Keratinocyte (primary cell): ENCODE measurements at regions not wholly inside any gene's neighbourhood (a gene's known extent, or its start where the extent isn't known, plus 50 kb on each side); places are given as distances from the start of the nearest gene placed in this dataset.

Source experiments
- DNase-seq: peaks from one replicate; pipeline ENCODE4 v3.0.0-alpha.2; 2011; ENCODE audit warnings: low read depth, missing footprints, low spot score
- FAIRE-seq: peaks from 2 replicates; lab custom pipeline; 2011; peaks lifted over from hg19 to GRCh38; lab: Jason Lieb, UNC
- H2AFZ ChIP-seq: 2 replicates; pipeline ENCODE4 v1.6.0; 2012; ENCODE audit warnings: low read length, control low read depth, inconsistent platforms; ENCODE audit not compliant: control insufficient read depth
- H3K27ac ChIP-seq: 2 replicates; pipeline ENCODE4 v1.5.1; 2011; ENCODE audit warnings: low read length; ENCODE audit not compliant: control insufficient read depth, insufficient read depth
- H3K27me3 ChIP-seq: 3 replicates; pipeline ENCODE4 v1.6.0; 2011; ENCODE audit warnings: low read length; ENCODE audit not compliant: control insufficient read depth, insufficient read depth; ENCODE audit errors: extremely low read depth
- H3K36me3 ChIP-seq, 2 experiments: 2 replicates in 1 of 2; 3 replicates in 1 of 2; pipeline ENCODE4 v1.5.1; 2011; ENCODE audit warnings: low read length in 2 of 2, mild to moderate bottlenecking in 1 of 2; ENCODE audit not compliant: control insufficient read depth in 2 of 2, insufficient read depth in 2 of 2; ENCODE audit errors: extremely low read depth in 1 of 2
- H3K4me1 ChIP-seq: 3 replicates; pipeline ENCODE4 v1.5.1; 2011; ENCODE audit warnings: low read length; ENCODE audit not compliant: control insufficient read depth, insufficient read depth; ENCODE audit errors: extremely low read depth
- H3K4me2 ChIP-seq: 3 replicates; pipeline ENCODE4 v1.6.0; 2011; ENCODE audit warnings: low read depth, low read length; ENCODE audit not compliant: control insufficient read depth, insufficient read depth; ENCODE audit errors: extremely low read depth
- H3K4me3 ChIP-seq, 3 experiments: fragments of 200-600 bp in 1 of 3; sonication (generic) in 1 of 3; 2 replicates in 2 of 3; 3 replicates in 1 of 3; pipeline ENCODE4 v1.5.1; 2011 to 2016; ENCODE audit warnings: low read length in 3 of 3, mild to moderate bottlenecking in 3 of 3, control low read depth in 2 of 3, inconsistent platforms in 1 of 3, low read depth in 1 of 3, mixed read lengths in 1 of 3, mixed run types in 1 of 3, moderate library complexity in 1 of 3; ENCODE audit not compliant: control insufficient read depth in 2 of 3, insufficient read depth in 2 of 3; ENCODE audit errors: extremely low read depth in 1 of 3
- H3K79me2 ChIP-seq: 2 replicates; pipeline ENCODE4 v1.6.0; 2012; ENCODE audit warnings: low read length; ENCODE audit not compliant: control insufficient read depth, insufficient read depth
- H3K9ac ChIP-seq: 3 replicates; pipeline ENCODE4 v1.6.0; 2011; ENCODE audit warnings: low read length; ENCODE audit not compliant: control insufficient read depth, insufficient read depth; ENCODE audit errors: extremely low read depth
- H3K9me1 ChIP-seq: 3 replicates; pipeline ENCODE4 v1.6.0; 2011; ENCODE audit warnings: low read length; ENCODE audit not compliant: control insufficient read depth, insufficient read depth; ENCODE audit errors: extremely low read depth
- H3K9me3 ChIP-seq: 2 replicates; pipeline ENCODE4 v1.5.1; 2012; ENCODE audit warnings: low read depth, low read length; ENCODE audit not compliant: control insufficient read depth
- H4K20me1 ChIP-seq: 3 replicates; pipeline ENCODE4 v1.6.0; 2011; ENCODE audit warnings: low read length; ENCODE audit not compliant: control insufficient read depth, insufficient read depth; ENCODE audit errors: extremely low read depth
- EZH2 ChIP-seq: IDR thresholded peaks from one replicate; pipeline ENCODE4 v1.6.1; 2012; ENCODE audit warnings: inconsistent platforms, mild to moderate bottlenecking, low read length, moderate library complexity
- dilution Hi-C: fragments of 300-500 bp; cut with MboI; formaldehyde crosslinking; loops from one replicate; pipeline ENCODE4 v1.7.0; 2020; ENCODE audit warnings: low sequenced_read_pairs; ENCODE audit not compliant: extremely low pct_ligation_motif_present
- TF ChIP-seq, protein P1 (sequence below), 3 experiments: IDR thresholded peaks in 1 of 3; conservative IDR thresholded peaks in 1 of 3; optimal IDR thresholded peaks in 1 of 3; 2 replicates in 2 of 3; 3 replicates in 1 of 3; pipeline versions ENCODE3 to v1.5.1; 2011; ENCODE audit warnings: low read length in 3 of 3, mild to moderate bottlenecking in 3 of 3, moderate library complexity in 2 of 3, control low read depth in 1 of 3, inconsistent platforms in 1 of 3; ENCODE audit not compliant: insufficient read depth in 2 of 3; ENCODE audit errors: extremely low read depth in 1 of 3

GRCh38 chr17:83154311-83155127, 75.1 kb downstream of the METRNL start:
- Histone ChIP-seq H3K36me3 (no peaks in the 10 kb centered on the region), H3K27ac (no peak overlapping the region), H3K9me3 (no peaks in the 10 kb centered on the region), H3K9ac (no peak overlapping the region), H2AFZ (no peak overlapping the region), H3K79me2 (no peaks in the 10 kb centered on the region), H3K4me3 (no peak overlapping the region), H3K4me1 (no peaks in the 10 kb centered on the region), H3K4me2 (no peak overlapping the region), H3K9me1 (no peaks in the 10 kb centered on the region), H4K20me1 (no peaks in the 10 kb centered on the region), H3K27me3 (peaks cover 7% of the 10 kb centered on the region)
- no peak for FAIRE-seq
- TF ChIP-seq, protein P1, sequence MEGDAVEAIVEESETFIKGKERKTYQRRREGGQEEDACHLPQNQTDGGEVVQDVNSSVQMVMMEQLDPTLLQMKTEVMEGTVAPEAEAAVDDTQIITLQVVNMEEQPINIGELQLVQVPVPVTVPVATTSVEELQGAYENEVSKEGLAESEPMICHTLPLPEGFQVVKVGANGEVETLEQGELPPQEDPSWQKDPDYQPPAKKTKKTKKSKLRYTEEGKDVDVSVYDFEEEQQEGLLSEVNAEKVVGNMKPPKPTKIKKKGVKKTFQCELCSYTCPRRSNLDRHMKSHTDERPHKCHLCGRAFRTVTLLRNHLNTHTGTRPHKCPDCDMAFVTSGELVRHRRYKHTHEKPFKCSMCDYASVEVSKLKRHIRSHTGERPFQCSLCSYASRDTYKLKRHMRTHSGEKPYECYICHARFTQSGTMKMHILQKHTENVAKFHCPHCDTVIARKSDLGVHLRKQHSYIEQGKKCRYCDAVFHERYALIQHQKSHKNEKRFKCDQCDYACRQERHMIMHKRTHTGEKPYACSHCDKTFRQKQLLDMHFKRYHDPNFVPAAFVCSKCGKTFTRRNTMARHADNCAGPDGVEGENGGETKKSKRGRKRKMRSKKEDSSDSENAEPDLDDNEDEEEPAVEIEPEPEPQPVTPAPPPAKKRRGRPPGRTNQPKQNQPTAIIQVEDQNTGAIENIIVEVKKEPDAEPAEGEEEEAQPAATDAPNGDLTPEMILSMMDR (optimal IDR thresholded peaks at IDR 0.05 in 1 of 3, IDR thresholded peaks at IDR 0.05 in 1 of 3, conservative IDR thresholded peaks at IDR 0.05 in 1 of 3; ENCODE audit: extremely low read depth in 1 of 3, insufficient read depth in 2 of 3, low read length in 3 of 3): no peak
- no peak for TF ChIP-seq EZH2
- DNase-seq: no peak
- dilution Hi-C loops: no loop called here

GRCh38 chr17:83155128-83156121, 76.0 kb downstream of the METRNL start:
- no peak overlapping the region for H2AFZ ChIP-seq
- H3K79me2 ChIP-seq: no peaks in the 10 kb centered on the region
- H3K4me2 ChIP-seq: no peak overlapping the region
- no peak overlapping the region for H3K9ac ChIP-seq
- H3K27me3 ChIP-seq: peaks cover 4% of the 10 kb centered on the region
- H3K4me1 ChIP-seq: no peaks in the 10 kb centered on the region
- no peaks in the 10 kb centered on the region for H3K9me3 ChIP-seq
- H3K36me3 ChIP-seq: no peaks in the 10 kb centered on the region
- dilution Hi-C loops: no loop called here
- H3K4me3 ChIP-seq: no peak overlapping the region
- DNase-seq (no peak), FAIRE-seq (no peak)
- H3K9me1 ChIP-seq: no peaks in the 10 kb centered on the region
- no peak overlapping the region for H3K27ac ChIP-seq
- no peaks in the 10 kb centered on the region for H4K20me1 ChIP-seq
- TF ChIP-seq, protein P1 (optimal IDR thresholded peaks at IDR 0.05 in 1 of 3, IDR thresholded peaks at IDR 0.05 in 1 of 3, conservative IDR thresholded peaks at IDR 0.05 in 1 of 3; ENCODE audit: extremely low read depth in 1 of 3, insufficient read depth in 2 of 3, low read length in 3 of 3): no peak
- TF ChIP-seq EZH2: no peak
